Liver (tissue), 8 donors: ENCODE measurements at regions not wholly inside any gene's neighbourhood (a gene's known extent, or its start where the extent isn't known, plus 50 kb on each side); places are given as distances from the start of the nearest gene placed in this dataset.

Source experiments
- DNase-seq: peaks from one replicate; pipeline ENCODE4 v3.0.0-alpha.2; 2017; ENCODE audit warnings: low spot score
- H3K27ac ChIP-seq, 2 donors: one replicate each; pipeline ENCODE4 v1.7.0; 2013; ENCODE audit warnings: inconsistent platforms in 2 of 2, low read length in 2 of 2, control low read depth in 1 of 2, low read depth in 1 of 2, mild to moderate bottlenecking in 1 of 2
- H3K27me3 ChIP-seq, 4 donors: one replicate each; pipeline versions ENCODE4 v1.6.1 to v1.7.0; 2013; ENCODE audit warnings: low read length in 3 of 4, inconsistent platforms in 1 of 4, mild to moderate bottlenecking in 1 of 4, moderate library complexity in 1 of 4; ENCODE audit not compliant: control insufficient read depth in 4 of 4, insufficient read depth in 4 of 4
- H3K36me3 ChIP-seq, 4 donors: one replicate each; pipeline versions ENCODE4 v1.6.1 to v1.7.0; 2013; ENCODE audit warnings: low read length in 3 of 4, mild to moderate bottlenecking in 3 of 4, low read depth in 1 of 4, moderate library complexity in 1 of 4; ENCODE audit not compliant: control insufficient read depth in 4 of 4, insufficient read depth in 3 of 4
- H3K4me1 ChIP-seq, 4 donors: one replicate each; pipeline versions ENCODE4 v1.6.1 to v1.7.0; 2013; ENCODE audit warnings: low read length in 3 of 4, mild to moderate bottlenecking in 3 of 4, moderate library complexity in 1 of 4; ENCODE audit not compliant: control insufficient read depth in 4 of 4, insufficient read depth in 4 of 4
- H3K4me3 ChIP-seq, 3 donors: one replicate each; pipeline versions ENCODE4 v1.6.1 to v1.7.0; 2013; ENCODE audit warnings: low read length in 3 of 3, control low read depth in 1 of 3, low read depth in 1 of 3, mild to moderate bottlenecking in 1 of 3
- H3K9ac ChIP-seq, 2 donors: one replicate each; pipeline ENCODE4 v1.7.0; 2013; ENCODE audit warnings: low read length in 2 of 2, mild to moderate bottlenecking in 2 of 2, moderate library complexity in 2 of 2, control low read depth in 1 of 2, low read depth in 1 of 2
- H3K9me3 ChIP-seq, 4 donors: one replicate each; pipeline versions ENCODE4 v1.6.1 to v1.7.0; 2013; ENCODE audit warnings: low read length in 3 of 4; ENCODE audit not compliant: control insufficient read depth in 4 of 4
- ATF3 ChIP-seq: IDR thresholded peaks from 2 replicates; pipeline ENCODE4 v1.6.1; 2016; ENCODE audit warnings: antibody characterized with exemption
- CTCF ChIP-seq: fragments of 150-350 bp; IDR thresholded peaks from 2 replicates; pipeline ENCODE4 v1.5.1; 2017; ENCODE audit warnings: improper control_type of control experiment, low read depth, low read length; ENCODE audit not compliant: missing input control
- EGR1 ChIP-seq, 2 donors: IDR thresholded peaks; 2 replicates each; pipeline ENCODE4 v1.6.1; 2016 to 2018; ENCODE audit warnings: antibody characterized with exemption in 2 of 2, low read depth in 2 of 2
- FOXA1 ChIP-seq: IDR thresholded peaks from 2 replicates; pipeline ENCODE4 v1.6.1; 2016; ENCODE audit warnings: antibody characterized with exemption
- FOXA2 ChIP-seq: IDR thresholded peaks from 2 replicates; pipeline ENCODE4 v1.6.1; 2016; ENCODE audit warnings: antibody characterized with exemption
- GABPA ChIP-seq, 2 donors: IDR thresholded peaks in 1 of 2; conservative IDR thresholded peaks in 1 of 2; 2 replicates each; pipeline ENCODE4 v1.6.1; 2016; ENCODE audit warnings: antibody characterized with exemption in 2 of 2, mild to moderate bottlenecking in 1 of 2, moderate library complexity in 1 of 2
- HNF4A ChIP-seq, 2 donors: conservative IDR thresholded peaks; 2 replicates each; pipeline ENCODE4 v1.6.1; 2016; ENCODE audit warnings: antibody characterized with exemption in 2 of 2, mild to moderate bottlenecking in 2 of 2
- HNF4G ChIP-seq: IDR thresholded peaks from 2 replicates; pipeline ENCODE4 v1.6.1; 2016; ENCODE audit warnings: antibody characterized with exemption
- JUND ChIP-seq, 2 donors: IDR thresholded peaks; 2 replicates each; pipeline ENCODE4 v1.6.1; 2016; ENCODE audit warnings: antibody characterized with exemption in 2 of 2
- MAX ChIP-seq: IDR thresholded peaks from 2 replicates; pipeline ENCODE4 v1.6.1; 2016; ENCODE audit warnings: antibody characterized with exemption
- NR2F2 ChIP-seq: IDR thresholded peaks from 2 replicates; pipeline ENCODE4 v1.6.1; 2016; ENCODE audit warnings: antibody characterized with exemption
- RAD21 ChIP-seq, 2 donors: IDR thresholded peaks; 2 replicates each; pipeline ENCODE4 v1.6.1; 2016; ENCODE audit warnings: antibody characterized with exemption in 2 of 2, mild to moderate bottlenecking in 2 of 2
- REST ChIP-seq: IDR thresholded peaks from 2 replicates; pipeline ENCODE4 v1.6.1; 2016; ENCODE audit warnings: antibody characterized with exemption, mild to moderate bottlenecking
- RXRA ChIP-seq, 2 donors: IDR thresholded peaks; 2 replicates each; pipeline ENCODE4 v1.6.1; 2017 to 2018; ENCODE audit warnings: antibody characterized with exemption in 2 of 2, mild to moderate bottlenecking in 1 of 2
- SP1 ChIP-seq: IDR thresholded peaks from 2 replicates; pipeline ENCODE4 v1.6.1; 2018; ENCODE audit warnings: antibody characterized with exemption, mild to moderate bottlenecking
- TAF1 ChIP-seq: conservative IDR thresholded peaks from 2 replicates; pipeline ENCODE4 v1.6.1; 2016; ENCODE audit warnings: antibody characterized with exemption, mild to moderate bottlenecking
- YY1 ChIP-seq: IDR thresholded peaks from 2 replicates; pipeline ENCODE4 v1.6.1; 2016; ENCODE audit warnings: antibody characterized with exemption, mild to moderate bottlenecking
- ZBTB33 ChIP-seq: IDR thresholded peaks from 2 replicates; pipeline ENCODE4 v1.6.1; 2016; ENCODE audit warnings: antibody characterized with exemption
- WGBS: extraction: QIAGEN DNeasy Blood & Tissue Kit; methylation state at CpG from one replicate; pipeline ENCODE4 v1.1.7; 2013; 5-methylcytosine and 5-hydroxymethylcytosine counted together
- donor health status: healthy.
- donor health status: healthy.
- donor health status: healthy.
- donor health status: healthy.
- donor health status: healthy.

GRCh38 chr15:96079041-96079440 lies 251.5 kb upstream of the NR2F2 start:
- TF ChIP-seq HNF4A (conservative IDR thresholded peaks at IDR 0.05) (no peak), ATF3 (no peak), ZBTB33 (no peak), FOXA2 (no peak), JUND (IDR thresholded peaks at IDR 0.05) (no peak), SP1 (no peak)
- WGBS: 92% methylated on average over 4 of the region's 4 CpGs
- no peaks in the 10 kb centered on the region for H3K4me1 ChIP-seq
- H3K4me3 ChIP-seq: no peak overlapping the region
- H3K9ac ChIP-seq: no peak overlapping the region
- H3K9me3 ChIP-seq: no peaks in the 10 kb centered on the region
- no peak overlapping the region for H3K27ac ChIP-seq
- H3K27me3 ChIP-seq: no peaks in the 10 kb centered on the region
- H3K36me3 ChIP-seq: no peaks in the 10 kb centered on the region
- no peak for DNase-seq

GRCh38 chr15:96079882-96080281 lies 250.6 kb upstream of the NR2F2 start:
- no peaks in the 10 kb centered on the region for H3K36me3 ChIP-seq
- TF ChIP-seq HNF4G: no peak
- TF ChIP-seq JUND (IDR thresholded peaks at IDR 0.05): no peak
- no peak for TF ChIP-seq YY1
- TF ChIP-seq REST: no peak
- TF ChIP-seq RXRA (IDR thresholded peaks at IDR 0.05): no peak
- TF ChIP-seq CTCF: no peak
- no peak for TF ChIP-seq ATF3
- no peak for TF ChIP-seq HNF4A (conservative IDR thresholded peaks at IDR 0.05)
- no peak for TF ChIP-seq EGR1 (IDR thresholded peaks at IDR 0.05; ENCODE audit: low read depth in 2 of 2)
- no peak for TF ChIP-seq NR2F2
- no peak for TF ChIP-seq SP1
- TF ChIP-seq MAX: no peak
- TF ChIP-seq ZBTB33: no peak
- TF ChIP-seq FOXA2: no peak
- TF ChIP-seq RAD21 (IDR thresholded peaks at IDR 0.05): no peak
- TF ChIP-seq FOXA1: no peak
- no peak for TF ChIP-seq TAF1
- no peak for TF ChIP-seq GABPA (IDR thresholded peaks at IDR 0.05 in 1 of 2, conservative IDR thresholded peaks at IDR 0.05 in 1 of 2)
- H3K4me3 ChIP-seq: no peak overlapping the region
- H3K27me3 ChIP-seq: no peaks in the 10 kb centered on the region
- H3K9ac ChIP-seq: no peak overlapping the region
- no peaks in the 10 kb centered on the region for H3K4me1 ChIP-seq
- no peak for DNase-seq
- H3K9me3 ChIP-seq: no peaks in the 10 kb centered on the region
- H3K27ac ChIP-seq: no peak overlapping the region
- WGBS: 89% methylated on average over 3 of the region's 3 CpGs
